ENCODE measurements at regions not wholly inside any gene's neighbourhood (a gene's known extent, or its start where the extent isn't known, plus 50 kb on each side); places are given as distances from the start of the nearest gene placed in this dataset.

- H3K9ac ChIP-seq (ENCODE audit: low read length in 3 of 3): no peak overlapping the region
- no peak overlapping the region for H3K27ac ChIP-seq (ENCODE audit: low read depth in 2 of 2, low read length in 2 of 2)
- H3K4me1 ChIP-seq (ENCODE audit: control insufficient read depth in 2 of 3, insufficient read depth in 2 of 3, low read depth in 1 of 3, low read length in 3 of 3): no peaks in the 10 kb centered on the region
- DNase-seq (no peak), FAIRE-seq (no peak)
- no peak overlapping the region for H3K4me3 ChIP-seq (ENCODE audit: low read length in 3 of 3)
- TF ChIP-seq CTCF (IDR thresholded peaks at IDR 0.05; ENCODE audit: borderline replicate concordance, extremely low read depth, insufficient read depth): no peak
- H3K9me3 ChIP-seq (ENCODE audit: control insufficient read depth in 2 of 3, insufficient read depth in 1 of 3, low read length in 3 of 3): no peaks in the 10 kb centered on the region
- H3K36me3 ChIP-seq (ENCODE audit: control insufficient read depth in 2 of 3, insufficient read depth in 3 of 3, low read length in 3 of 3): no peaks in the 10 kb centered on the region
- intact Hi-C loops (cut with DNase I): no loop called here
- H3K27me3 ChIP-seq (ENCODE audit: control insufficient read depth, insufficient read depth, low read length): no peaks in the 10 kb centered on the region
Measured at GRCh38 chr11:80958987-80959386, 1518.2 kb upstream of the TENM4 start.

- DNase-seq: peak in 1 of 5 donors; percentile 13
- no peaks in the 10 kb centered on the region for H3K4me1 ChIP-seq (ENCODE audit: control insufficient read depth in 2 of 3, insufficient read depth in 2 of 3, low read depth in 1 of 3, low read length in 3 of 3)
- H3K27ac ChIP-seq (ENCODE audit: low read depth in 2 of 2, low read length in 2 of 2): no peak overlapping the region
- intact Hi-C loops (cut with DNase I): no loop called here
- H3K9me3 ChIP-seq (ENCODE audit: control insufficient read depth in 2 of 3, insufficient read depth in 1 of 3, low read length in 3 of 3): no peaks in the 10 kb centered on the region
- no peaks in the 10 kb centered on the region for H3K27me3 ChIP-seq (ENCODE audit: control insufficient read depth, insufficient read depth, low read length)
- no peak overlapping the region for H3K9ac ChIP-seq (ENCODE audit: low read length in 3 of 3)
- H3K36me3 ChIP-seq (ENCODE audit: control insufficient read depth in 2 of 3, insufficient read depth in 3 of 3, low read length in 3 of 3): no peaks in the 10 kb centered on the region
- H3K4me3 ChIP-seq (ENCODE audit: low read length in 3 of 3): no peak overlapping the region
- no peak for FAIRE-seq
- TF ChIP-seq CTCF (IDR thresholded peaks at IDR 0.05; ENCODE audit: borderline replicate concordance, extremely low read depth, insufficient read depth): no peak
Measured at GRCh38 chr11:80958361-80958760, 1517.5 kb upstream of the TENM4 start.

GRCh38 chr11:80955588-80955987 is 1514.8 kb upstream of the TENM4 start:
- no peak for TF ChIP-seq CTCF (IDR thresholded peaks at IDR 0.05; ENCODE audit: borderline replicate concordance, extremely low read depth, insufficient read depth)
- FAIRE-seq: no peak
- intact Hi-C loops (cut with DNase I): no loop called here

GRCh38 chr11:80948781-80949180 is 1508.0 kb upstream of the TENM4 start:
- FAIRE-seq (no peak), DNase-seq (no peak)
- Histone ChIP-seq H3K4me3 (ENCODE audit: low read length in 3 of 3) (no peak overlapping the region), H3K9me3 (ENCODE audit: control insufficient read depth in 2 of 3, insufficient read depth in 1 of 3, low read length in 3 of 3) (peaks cover 0 to 10% (median 0%) of the 10 kb centered on the region in 3 donors), H3K4me1 (ENCODE audit: control insufficient read depth in 2 of 3, insufficient read depth in 2 of 3, low read depth in 1 of 3, low read length in 3 of 3) (no peaks in the 10 kb centered on the region), H3K36me3 (ENCODE audit: control insufficient read depth in 2 of 3, insufficient read depth in 3 of 3, low read length in 3 of 3) (no peaks in the 10 kb centered on the region), H3K27me3 (ENCODE audit: control insufficient read depth, insufficient read depth, low read length) (no peaks in the 10 kb centered on the region), H3K9ac (ENCODE audit: low read length in 3 of 3) (no peak overlapping the region), H3K27ac (ENCODE audit: low read depth in 2 of 2, low read length in 2 of 2) (no peak overlapping the region)
- TF ChIP-seq CTCF (IDR thresholded peaks at IDR 0.05; ENCODE audit: borderline replicate concordance, extremely low read depth, insufficient read depth): no peak
- intact Hi-C loops (cut with DNase I): no loop called here

More at GRCh38 chr11:80955588-80955987, 1514.8 kb upstream of the TENM4 start:
- H3K9ac ChIP-seq (ENCODE audit: low read length in 3 of 3): no peak overlapping the region
- H3K9me3 ChIP-seq (ENCODE audit: control insufficient read depth in 2 of 3, insufficient read depth in 1 of 3, low read length in 3 of 3): peaks cover 0 to 1% (median 0%) of the 10 kb centered on the region in 3 donors
- H3K27me3 ChIP-seq (ENCODE audit: control insufficient read depth, insufficient read depth, low read length): no peaks in the 10 kb centered on the region
- no peaks in the 10 kb centered on the region for H3K4me1 ChIP-seq (ENCODE audit: control insufficient read depth in 2 of 3, insufficient read depth in 2 of 3, low read depth in 1 of 3, low read length in 3 of 3)
- no peaks in the 10 kb centered on the region for H3K36me3 ChIP-seq (ENCODE audit: control insufficient read depth in 2 of 3, insufficient read depth in 3 of 3, low read length in 3 of 3)
- DNase-seq: no peak
- no peak overlapping the region for H3K27ac ChIP-seq (ENCODE audit: low read depth in 2 of 2, low read length in 2 of 2)
- no peak overlapping the region for H3K4me3 ChIP-seq (ENCODE audit: low read length in 3 of 3)
